Lower lobe of right lung (tissue), 2 donors: ENCODE measurements at regions not wholly inside any gene's neighbourhood (a gene's known extent, or its start where the extent isn't known, plus 50 kb on each side); places are given as distances from the start of the nearest gene placed in this dataset.

Source experiments
- ATAC-seq, 2 donors: fragments of 200-7000 bp; cut with Tn5 transposase; one replicate each; pipeline ENCODE4 v1.9.1; 2020 to 2022; ENCODE audit warnings: mild to moderate bottlenecking in 2 of 2, moderate library complexity in 2 of 2
- DNase-seq: peaks from one replicate; pipeline ENCODE4 v3.0.0-alpha.2; 2020
- H3K27ac ChIP-seq: fragments of 200-600 bp; one replicate; pipeline ENCODE4 v1.8.0; 2022
- H3K27me3 ChIP-seq: fragments of 200-600 bp; one replicate; pipeline ENCODE4 v1.8.0; 2022; ENCODE audit warnings: low read depth
- H3K36me3 ChIP-seq: fragments of 200-600 bp; one replicate; pipeline ENCODE4 v1.8.0; 2022; ENCODE audit warnings: mild to moderate bottlenecking
- H3K4me1 ChIP-seq: fragments of 200-600 bp; one replicate; pipeline ENCODE4 v1.8.0; 2022
- H3K4me3 ChIP-seq: fragments of 200-600 bp; one replicate; pipeline ENCODE4 v1.8.0; 2022; ENCODE audit warnings: mild to moderate bottlenecking
- H3K9me3 ChIP-seq: fragments of 200-600 bp; one replicate; pipeline ENCODE4 v1.8.0; 2022
- CTCF ChIP-seq: fragments of 200-600 bp; IDR thresholded peaks from one replicate; pipeline ENCODE4 v1.8.0; 2022; ENCODE audit warnings: antibody characterized with exemption, mild to moderate bottlenecking
- intact Hi-C: fragments of 100-400 bp; cut with DNase I; formaldehyde crosslinking; loops from one replicate; pipeline ENCODE4 v1.11.0; 2022
- donor health status: DM: no; HTN: yes; CAD: no; lungs with severe emphysema.

- Histone ChIP-seq H3K27me3 (no peaks in the 10 kb centered on the region), H3K27ac (no peak overlapping the region), H3K9me3 (no peaks in the 10 kb centered on the region), H3K36me3 (no peaks in the 10 kb centered on the region), H3K4me1 (no peaks in the 10 kb centered on the region), H3K4me3 (no peak overlapping the region)
- ATAC-seq (no peak), DNase-seq (no peak)
- intact Hi-C loops: no loop called here
- no peak for TF ChIP-seq CTCF
These were observed 52.5 kb upstream of the TTC29 start for GRCh38 chr4:146998157-146998556.

GRCh38 chr4:147003956-147004809 lies 58.5 kb upstream of the TTC29 start:
- Histone ChIP-seq H3K36me3 (no peaks in the 10 kb centered on the region), H3K9me3 (no peaks in the 10 kb centered on the region), H3K27me3 (no peaks in the 10 kb centered on the region), H3K4me1 (no peaks in the 10 kb centered on the region), H3K4me3 (no peak overlapping the region), H3K27ac (no peak overlapping the region)
- ATAC-seq (no peak), DNase-seq (no peak)
- TF ChIP-seq CTCF: no peak
- intact Hi-C loops: no loop called here

GRCh38 chr4:147006229-147006628 lies 60.6 kb upstream of the TTC29 start:
- ATAC-seq (no peak), DNase-seq (no peak)
- intact Hi-C loops: no loop called here
- Histone ChIP-seq H3K9me3 (no peaks in the 10 kb centered on the region), H3K27me3 (no peaks in the 10 kb centered on the region), H3K4me1 (no peaks in the 10 kb centered on the region), H3K4me3 (no peak overlapping the region), H3K36me3 (no peaks in the 10 kb centered on the region), H3K27ac (no peak overlapping the region)
- TF ChIP-seq CTCF: no peak

GRCh38 chr4:147009875-147010274 lies 64.2 kb upstream of the TTC29 start:
- no peak for ATAC-seq
- no peaks in the 10 kb centered on the region for H3K4me1 ChIP-seq
- no peaks in the 10 kb centered on the region for H3K27me3 ChIP-seq
- intact Hi-C loops: no loop called here
- no peak for TF ChIP-seq CTCF
- DNase-seq: no peak
- H3K27ac ChIP-seq: no peak overlapping the region
- H3K9me3 ChIP-seq: no peaks in the 10 kb centered on the region
- no peak overlapping the region for H3K4me3 ChIP-seq
- no peaks in the 10 kb centered on the region for H3K36me3 ChIP-seq

DNA sequence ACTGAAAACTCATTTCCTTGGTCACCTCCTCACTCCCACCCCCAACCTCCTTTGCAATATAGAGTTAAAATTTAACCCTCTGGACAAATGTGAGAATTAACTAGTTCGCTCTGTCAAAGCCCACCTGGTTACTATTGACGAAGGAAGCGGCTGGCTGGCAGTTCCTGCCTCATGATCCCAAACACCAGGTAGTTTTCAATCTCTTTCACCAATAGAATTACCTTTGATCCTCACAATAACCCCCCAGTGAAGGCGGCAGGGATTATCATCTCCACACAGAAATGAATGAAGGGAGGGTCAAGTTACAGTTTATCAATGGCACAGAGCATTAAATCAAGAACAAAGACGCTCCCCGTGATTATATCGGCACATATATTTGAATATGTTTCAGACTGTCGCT lies 65.7 kb upstream of the TTC29 start:
- Histone ChIP-seq H3K4me1 (no peaks in the 10 kb centered on the region), H3K9me3 (no peaks in the 10 kb centered on the region), H3K4me3 (no peak overlapping the region), H3K27ac (no peak overlapping the region), H3K27me3 (no peaks in the 10 kb centered on the region), H3K36me3 (no peaks in the 10 kb centered on the region)
- DNase-seq (no peak), ATAC-seq (no peak)
- TF ChIP-seq CTCF: no peak
- intact Hi-C loops: no loop called here
